ENCODE measurements at regions not wholly inside any gene's neighbourhood (a gene's known extent, or its start where the extent isn't known, plus 50 kb on each side); places are given as distances from the start of the nearest gene placed in this dataset.

DNA sequence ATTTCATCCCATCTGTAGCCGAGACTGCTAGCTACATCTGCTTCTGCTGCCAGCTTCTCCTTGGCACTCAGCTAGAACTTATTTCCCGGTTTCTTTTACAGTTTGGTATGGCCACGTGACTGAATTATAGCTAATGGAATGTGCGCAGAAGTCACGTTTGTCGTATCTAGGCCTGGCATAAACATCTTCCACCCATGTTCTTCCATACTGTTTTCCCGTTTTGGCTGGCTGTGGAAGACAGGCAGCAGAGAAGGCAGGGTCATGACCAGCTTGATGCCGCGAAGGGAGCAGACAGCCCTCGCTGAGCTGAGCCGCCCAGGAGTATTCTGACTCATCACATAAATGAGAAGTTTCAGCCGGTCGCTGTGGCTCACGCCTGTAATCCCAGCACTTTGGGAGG is 186.7 kb downstream of the RFC3 start:
- Histone ChIP-seq H3K4me3 (ENCODE audit: low read depth, low read length) (no peak overlapping the region), H3K27me3 (ENCODE audit: control insufficient read depth, insufficient read depth, low read length) (no peaks in the 10 kb centered on the region), H3K36me3 (ENCODE audit: control insufficient read depth, insufficient read depth, low read length) (no peaks in the 10 kb centered on the region)
- TF ChIP-seq, protein P1, sequence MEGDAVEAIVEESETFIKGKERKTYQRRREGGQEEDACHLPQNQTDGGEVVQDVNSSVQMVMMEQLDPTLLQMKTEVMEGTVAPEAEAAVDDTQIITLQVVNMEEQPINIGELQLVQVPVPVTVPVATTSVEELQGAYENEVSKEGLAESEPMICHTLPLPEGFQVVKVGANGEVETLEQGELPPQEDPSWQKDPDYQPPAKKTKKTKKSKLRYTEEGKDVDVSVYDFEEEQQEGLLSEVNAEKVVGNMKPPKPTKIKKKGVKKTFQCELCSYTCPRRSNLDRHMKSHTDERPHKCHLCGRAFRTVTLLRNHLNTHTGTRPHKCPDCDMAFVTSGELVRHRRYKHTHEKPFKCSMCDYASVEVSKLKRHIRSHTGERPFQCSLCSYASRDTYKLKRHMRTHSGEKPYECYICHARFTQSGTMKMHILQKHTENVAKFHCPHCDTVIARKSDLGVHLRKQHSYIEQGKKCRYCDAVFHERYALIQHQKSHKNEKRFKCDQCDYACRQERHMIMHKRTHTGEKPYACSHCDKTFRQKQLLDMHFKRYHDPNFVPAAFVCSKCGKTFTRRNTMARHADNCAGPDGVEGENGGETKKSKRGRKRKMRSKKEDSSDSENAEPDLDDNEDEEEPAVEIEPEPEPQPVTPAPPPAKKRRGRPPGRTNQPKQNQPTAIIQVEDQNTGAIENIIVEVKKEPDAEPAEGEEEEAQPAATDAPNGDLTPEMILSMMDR (IDR thresholded peaks at IDR 0.05; ENCODE audit: insufficient read depth, low read length, poor library complexity, severe bottlenecking), result no peak
- no peak for DNase-seq (ENCODE audit: low read depth)

DNA sequence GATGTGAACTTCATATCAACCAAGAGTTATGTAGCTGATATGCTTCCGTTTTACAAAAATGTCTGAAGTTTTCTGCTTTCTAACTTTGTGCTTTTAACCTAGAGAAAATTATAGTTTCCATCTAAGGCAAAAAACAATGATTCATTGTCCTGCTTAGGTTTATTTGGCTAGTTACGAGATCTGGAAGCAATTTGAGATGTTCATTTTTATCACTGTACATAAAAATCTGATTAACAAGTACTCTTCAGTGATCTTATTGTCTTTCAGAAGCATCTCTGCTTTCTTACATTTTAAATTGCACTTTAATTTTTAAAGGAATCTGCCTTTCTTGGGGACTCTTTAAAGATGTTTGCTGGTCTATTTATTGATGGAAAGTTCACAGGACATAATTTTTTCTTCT is 188.1 kb downstream of the RFC3 start:
- DNase-seq (ENCODE audit: low read depth), result no peak
- H3K4me3 ChIP-seq (ENCODE audit: low read depth, low read length), result no peak overlapping the region
- TF ChIP-seq, protein P1 (IDR thresholded peaks at IDR 0.05; ENCODE audit: insufficient read depth, low read length, poor library complexity, severe bottlenecking), result no peak

DNA sequence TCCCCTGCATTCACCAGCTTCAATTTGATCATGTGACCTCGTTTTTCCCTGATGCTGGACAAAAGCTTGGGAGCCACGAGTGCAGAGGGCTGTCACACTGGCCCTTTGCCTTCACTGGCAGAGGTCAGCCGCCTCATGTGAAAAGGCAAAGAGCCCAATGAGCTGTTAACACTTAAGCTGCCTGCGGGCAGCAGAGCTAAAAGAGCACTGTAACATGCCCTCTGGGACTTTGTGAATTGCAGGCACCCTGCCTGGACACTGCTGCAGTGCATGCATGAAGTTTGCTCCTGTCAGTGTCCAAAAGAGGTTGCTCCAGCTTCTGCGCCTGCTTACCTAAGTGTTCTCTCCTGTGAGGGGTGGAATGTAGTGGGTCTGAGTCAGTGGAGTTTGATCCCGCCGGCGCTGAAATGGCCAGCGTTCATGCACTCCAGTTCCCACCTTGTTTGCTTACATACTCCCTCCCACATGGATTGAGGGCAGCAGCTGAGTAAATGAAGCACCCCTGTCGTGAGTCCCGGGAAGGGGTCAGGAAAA is 193.7 kb downstream of the RFC3 start:
- no peak overlapping the region for H3K4me3 ChIP-seq (ENCODE audit: low read depth, low read length)
- DNase-seq (ENCODE audit: low read depth), result no peak

More for the DNA sequence above, 188.1 kb downstream of the RFC3 start:
- no peaks in the 10 kb centered on the region for H3K27me3 ChIP-seq (ENCODE audit: control insufficient read depth, insufficient read depth, low read length)
- no peaks in the 10 kb centered on the region for H3K36me3 ChIP-seq (ENCODE audit: control insufficient read depth, insufficient read depth, low read length)

DNA sequence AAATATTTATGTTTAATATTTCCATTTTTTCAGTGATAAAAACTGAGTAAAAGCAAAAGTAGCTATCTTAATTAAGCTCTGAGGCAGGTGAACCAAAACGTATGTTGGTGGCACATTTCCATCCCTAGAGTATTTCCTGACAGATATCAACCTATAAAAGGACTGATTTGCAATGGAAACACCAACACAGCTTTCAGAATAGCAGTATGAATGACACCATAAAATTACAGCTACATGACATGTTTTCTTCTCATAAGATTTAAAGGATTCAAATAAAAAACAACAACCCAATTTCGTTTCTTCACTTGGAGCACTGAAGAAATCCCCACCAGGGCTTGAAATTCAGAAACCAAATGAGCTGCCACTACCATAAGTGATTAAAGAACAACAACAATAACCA is 194.4 kb downstream of the RFC3 start:
- TF ChIP-seq, protein P1 (IDR thresholded peaks at IDR 0.05; ENCODE audit: insufficient read depth, low read length, poor library complexity, severe bottlenecking), result no peak
- H3K4me3 ChIP-seq (ENCODE audit: low read depth, low read length), result no peak overlapping the region
- no peaks in the 10 kb centered on the region for H3K36me3 ChIP-seq (ENCODE audit: control insufficient read depth, insufficient read depth, low read length)
- H3K27me3 ChIP-seq (ENCODE audit: control insufficient read depth, insufficient read depth, low read length), result no peaks in the 10 kb centered on the region
- no peak for DNase-seq (ENCODE audit: low read depth)

More for the DNA sequence above, 193.7 kb downstream of the RFC3 start:
- Histone ChIP-seq H3K36me3 (ENCODE audit: control insufficient read depth, insufficient read depth, low read length) (no peaks in the 10 kb centered on the region), H3K27me3 (ENCODE audit: control insufficient read depth, insufficient read depth, low read length) (no peaks in the 10 kb centered on the region)
- TF ChIP-seq, protein P1 (IDR thresholded peaks at IDR 0.05; ENCODE audit: insufficient read depth, low read length, poor library complexity, severe bottlenecking), result no peak

DNA sequence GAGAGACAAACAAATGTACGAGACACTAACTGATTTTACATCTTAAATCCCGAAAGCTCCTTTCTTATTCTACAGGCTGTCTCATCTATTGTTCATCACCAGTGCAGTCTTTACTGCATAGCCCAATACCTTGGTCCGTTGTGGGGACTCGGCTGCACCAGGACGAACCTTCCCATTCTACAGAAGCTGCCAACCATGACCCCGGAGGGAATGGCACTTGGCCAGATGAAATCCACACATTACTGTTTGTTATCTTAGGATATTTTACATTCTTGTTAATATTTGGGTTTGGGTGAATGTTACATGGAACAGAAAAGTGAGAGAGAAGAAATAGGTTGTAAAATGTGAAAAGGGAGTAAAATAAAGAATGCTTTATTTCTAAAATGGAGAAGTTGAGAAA is 195.1 kb downstream of the RFC3 start:
- DNase-seq (ENCODE audit: low read depth), result no peak
- H3K27me3 ChIP-seq (ENCODE audit: control insufficient read depth, insufficient read depth, low read length), result no peaks in the 10 kb centered on the region
- H3K36me3 ChIP-seq (ENCODE audit: control insufficient read depth, insufficient read depth, low read length), result no peaks in the 10 kb centered on the region
- TF ChIP-seq, protein P1 (IDR thresholded peaks at IDR 0.05; ENCODE audit: insufficient read depth, low read length, poor library complexity, severe bottlenecking), result no peak
- H3K4me3 ChIP-seq (ENCODE audit: low read depth, low read length), result no peak overlapping the region

DNA sequence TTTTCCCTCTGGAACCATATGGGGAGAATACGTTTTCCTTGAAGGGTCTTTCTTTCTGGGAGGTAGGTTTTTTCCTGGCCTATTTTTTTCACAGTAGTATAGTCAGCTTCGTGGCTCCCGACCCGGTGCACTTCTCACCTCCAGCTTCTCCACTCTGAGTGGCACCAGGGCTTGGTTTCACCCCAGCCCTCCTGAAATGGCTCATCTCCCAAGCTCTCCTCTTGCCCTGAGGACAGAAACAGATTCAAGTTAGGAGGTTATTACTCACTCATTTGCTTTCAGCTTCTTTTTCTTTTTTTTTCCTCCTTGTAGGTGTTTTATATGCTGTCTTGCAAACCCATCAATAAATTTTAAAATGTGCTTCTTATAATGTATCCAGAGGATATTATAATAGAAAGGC is 199.3 kb downstream of the RFC3 start:
- TF ChIP-seq, protein P1 (IDR thresholded peaks at IDR 0.05; ENCODE audit: insufficient read depth, low read length, poor library complexity, severe bottlenecking), result no peak
- no peaks in the 10 kb centered on the region for H3K27me3 ChIP-seq (ENCODE audit: control insufficient read depth, insufficient read depth, low read length)
- no peak for DNase-seq (ENCODE audit: low read depth)
- no peak overlapping the region for H3K4me3 ChIP-seq (ENCODE audit: low read depth, low read length)
- no peaks in the 10 kb centered on the region for H3K36me3 ChIP-seq (ENCODE audit: control insufficient read depth, insufficient read depth, low read length)

All from kidney epithelial cell (primary cell).